ENCODE measurements at regions not wholly inside any gene's neighbourhood (a gene's known extent, or its start where the extent isn't known, plus 50 kb on each side); places are given as distances from the start of the nearest gene placed in this dataset.

- no peaks in the 10 kb centered on the region for H3K27me3 ChIP-seq
- TF ChIP-seq CTCF (IDR thresholded peaks at IDR 0.05; ENCODE audit: low read depth, low read length), result no peak
- H3K9me3 ChIP-seq, result no peaks in the 10 kb centered on the region; the same call in 1 of the 2 replicates
- DNase-seq, result no peak
- no peaks in the 10 kb centered on the region for H3K36me3 ChIP-seq
- no peak overlapping the region for H3K4me3 ChIP-seq (ENCODE audit: low read depth, low read length)
- no peaks in the 10 kb centered on the region for H3K4me1 ChIP-seq
These were observed 225.8 kb upstream of the DPPA4 start for GRCh38 chr3:109563149-109563548.

DNA sequence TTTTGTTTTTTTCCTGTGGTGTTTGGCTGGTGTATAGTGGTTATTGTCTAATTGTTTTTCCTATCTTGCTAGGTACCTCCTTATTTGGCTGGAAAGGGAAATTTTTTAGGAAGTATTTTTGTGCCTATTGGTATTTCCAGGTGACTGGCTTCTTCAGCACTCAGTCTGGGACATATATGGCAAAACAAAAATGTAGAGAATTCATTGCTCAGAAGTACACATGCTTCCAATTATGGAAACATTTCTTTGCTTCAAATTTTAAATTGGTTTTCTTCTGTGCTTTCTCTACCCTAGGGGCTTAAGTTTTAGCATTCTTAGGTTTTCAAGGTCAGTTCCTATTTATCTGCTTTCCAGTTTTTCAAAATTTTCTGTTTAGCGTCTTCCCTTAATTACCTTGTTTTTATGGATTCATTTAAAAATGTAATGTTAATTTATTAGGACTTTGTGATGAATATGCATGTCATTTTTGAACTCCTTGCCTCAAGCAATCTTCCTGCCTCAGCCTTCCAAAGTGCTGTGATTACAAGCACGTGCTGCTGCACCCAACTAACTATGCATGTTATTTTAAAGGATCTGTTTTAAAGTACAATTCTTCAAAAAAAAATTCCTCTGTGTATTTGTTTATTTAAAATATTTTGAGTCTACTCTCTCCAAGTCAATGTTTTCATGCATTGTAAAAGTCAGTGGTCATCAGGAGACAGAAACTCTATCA lies 231.9 kb upstream of the DPPA4 start:
- no peak for DNase-seq
- Histone ChIP-seq H3K27me3 (no peaks in the 10 kb centered on the region), H3K4me3 (ENCODE audit: low read depth, low read length) (no peak overlapping the region), H3K9me3 (no peaks in the 10 kb centered on the region), H3K36me3 (no peaks in the 10 kb centered on the region), H3K4me1 (no peaks in the 10 kb centered on the region)
- TF ChIP-seq CTCF (IDR thresholded peaks at IDR 0.05; ENCODE audit: low read depth, low read length), result no peak

DNA sequence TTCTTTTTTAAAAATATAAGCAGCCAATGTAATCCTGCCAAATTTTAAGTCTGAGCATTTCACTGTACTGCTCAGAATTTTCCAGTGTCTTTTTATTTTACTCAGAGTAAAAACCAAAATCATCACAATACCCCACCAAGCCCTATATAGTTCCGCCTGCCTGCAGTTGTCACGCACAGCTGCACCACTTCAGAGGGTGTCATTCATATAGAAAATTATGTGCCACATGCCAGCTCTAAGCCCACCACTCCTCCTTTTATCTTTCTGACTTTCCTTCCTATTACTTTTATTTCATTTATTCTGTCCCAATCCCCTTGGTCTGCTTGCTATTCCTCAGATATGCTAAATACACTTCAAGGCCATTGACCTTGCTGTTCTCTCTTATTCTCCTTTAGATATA lies 233.1 kb upstream of the DPPA4 start:
- Histone ChIP-seq H3K9me3 (no peaks in the 10 kb centered on the region), H3K27me3 (no peaks in the 10 kb centered on the region), H3K4me1 (no peaks in the 10 kb centered on the region), H3K36me3 (no peaks in the 10 kb centered on the region), H3K4me3 (ENCODE audit: low read depth, low read length) (no peak overlapping the region)
- DNase-seq, result no peak
- no peak for TF ChIP-seq CTCF (IDR thresholded peaks at IDR 0.05; ENCODE audit: low read depth, low read length)

GRCh38 chr3:109572301-109572700 lies 235.0 kb upstream of the DPPA4 start:
- no peak overlapping the region for H3K4me3 ChIP-seq (ENCODE audit: low read depth, low read length)
- H3K36me3 ChIP-seq, result no peaks in the 10 kb centered on the region
- no peak for DNase-seq
- H3K4me1 ChIP-seq, result no peaks in the 10 kb centered on the region
- H3K9me3 ChIP-seq, result no peaks in the 10 kb centered on the region
- TF ChIP-seq CTCF (IDR thresholded peaks at IDR 0.05; ENCODE audit: low read depth, low read length), result no peak
- no peaks in the 10 kb centered on the region for H3K27me3 ChIP-seq

DNA sequence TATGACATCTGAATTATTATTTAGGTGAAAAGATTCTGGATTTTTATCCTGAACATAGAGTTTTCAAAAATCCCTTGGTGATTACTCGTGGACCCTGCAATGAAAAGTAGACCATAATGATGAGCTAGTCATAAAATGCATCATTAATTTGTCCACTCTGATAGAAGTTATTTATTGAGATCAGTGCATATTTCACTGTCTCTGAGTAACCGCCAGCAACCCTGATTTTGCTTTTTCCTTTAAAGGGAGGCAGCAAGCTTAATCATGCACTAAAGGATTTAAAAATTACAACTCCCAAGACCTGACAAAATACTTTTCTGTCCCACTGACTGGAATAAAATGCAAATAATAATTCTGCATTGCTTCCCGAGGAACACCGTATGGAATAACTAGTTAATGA lies 259.6 kb upstream of the DPPA4 start:
- Histone ChIP-seq H3K36me3 (no peaks in the 10 kb centered on the region), H3K27me3 (no peaks in the 10 kb centered on the region; the same call in 1 of the 2 replicates), H3K4me3 (ENCODE audit: low read depth, low read length) (no peak overlapping the region), H3K4me1 (no peaks in the 10 kb centered on the region), H3K9me3 (no peaks in the 10 kb centered on the region)
- no peak for TF ChIP-seq CTCF (IDR thresholded peaks at IDR 0.05; ENCODE audit: low read depth, low read length)
- DNase-seq, result no peak

DNA sequence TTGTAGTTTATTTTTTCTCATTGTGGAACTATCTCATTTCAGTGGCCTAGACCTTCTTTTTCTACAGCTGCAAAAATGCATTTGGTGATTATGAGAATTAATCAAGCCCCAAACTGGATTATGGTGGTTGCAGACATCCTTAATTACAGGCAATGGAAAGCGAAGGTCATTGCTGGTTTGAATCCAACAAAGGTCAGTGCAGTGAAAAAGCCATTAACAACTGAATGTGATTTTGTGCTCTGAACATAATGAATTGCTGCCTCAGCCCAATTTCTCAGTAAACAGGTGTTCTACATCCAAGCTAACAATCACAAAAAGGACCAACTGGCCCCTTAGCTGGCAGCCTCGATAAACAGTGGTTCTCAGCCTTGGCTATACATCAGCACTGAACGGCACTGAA lies 260.1 kb upstream of the DPPA4 start:
- Histone ChIP-seq H3K9me3 (no peaks in the 10 kb centered on the region), H3K4me3 (ENCODE audit: low read depth, low read length) (no peak overlapping the region), H3K27me3 (no peaks in the 10 kb centered on the region; the same call in 1 of the 2 replicates), H3K36me3 (no peaks in the 10 kb centered on the region), H3K4me1 (no peaks in the 10 kb centered on the region)
- no peak for TF ChIP-seq CTCF (IDR thresholded peaks at IDR 0.05; ENCODE audit: low read depth, low read length)
- DNase-seq, result no peak

Data from BE2C (cell line).